ENCODE measurements at regions not wholly inside any gene's neighbourhood (a gene's known extent, or its start where the extent isn't known, plus 50 kb on each side); places are given as distances from the start of the nearest gene placed in this dataset.

DNA sequence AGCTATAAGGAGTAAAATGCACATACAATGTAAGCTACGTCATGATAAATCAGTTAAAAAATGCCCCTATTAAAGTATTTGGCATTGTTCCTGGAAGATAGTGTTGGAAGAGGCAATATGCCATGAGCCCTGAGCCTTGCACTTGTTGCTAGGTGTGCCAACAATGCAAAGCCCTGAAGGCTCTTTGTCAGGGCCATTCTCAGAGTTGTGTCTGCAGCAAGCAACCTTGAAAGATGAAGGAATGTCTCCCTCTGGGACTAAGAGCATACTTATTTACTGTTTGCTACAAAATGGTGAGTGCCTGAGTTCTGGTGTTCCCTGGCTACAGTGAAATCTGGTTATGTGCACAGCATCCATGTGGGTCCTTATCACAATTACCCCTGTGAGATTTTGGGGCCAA is 322.3 kb upstream of the FAT3 start:
- Histone ChIP-seq H3K4me3 (ENCODE audit: low read depth in 2 of 2, low read length in 2 of 2) (no peak overlapping the region), H3K27ac (ENCODE audit: low read length) (no peak overlapping the region), H3K9me3 (ENCODE audit: control insufficient read depth, insufficient read depth, low read depth, low read length) (no peaks in the 10 kb centered on the region; the same call in 1 of the 2 replicates), H3K4me1 (ENCODE audit: control insufficient read depth, insufficient read depth, low read length) (no peaks in the 10 kb centered on the region), H3K36me3 (ENCODE audit: control insufficient read depth, insufficient read depth, low read length) (no peaks in the 10 kb centered on the region), H3K27me3 (ENCODE audit: control insufficient read depth, insufficient read depth, low read length) (no peaks in the 10 kb centered on the region)
- ChIA-PET CTCF (no interaction called here), POLR2A (no interaction called here)
- no peak for TF ChIP-seq TCF7L2 (IDR thresholded peaks at IDR 0.05; ENCODE audit: low read depth, low read length)
- intact Hi-C loops (cut with micrococcal nuclease; ENCODE audit: unreplicated experiment) (no loop called here), in situ Hi-C loops (cut with HindIII; ENCODE audit: low pct_unique_long_range_greater_than_20kb, low sequenced_read_pairs) (no loop called here)
- DNase-seq (ENCODE audit: low read depth, low spot score) (no peak), ATAC-seq (no peak)
- no TSS peak for BruUV-seq (replicated peaks)

DNA sequence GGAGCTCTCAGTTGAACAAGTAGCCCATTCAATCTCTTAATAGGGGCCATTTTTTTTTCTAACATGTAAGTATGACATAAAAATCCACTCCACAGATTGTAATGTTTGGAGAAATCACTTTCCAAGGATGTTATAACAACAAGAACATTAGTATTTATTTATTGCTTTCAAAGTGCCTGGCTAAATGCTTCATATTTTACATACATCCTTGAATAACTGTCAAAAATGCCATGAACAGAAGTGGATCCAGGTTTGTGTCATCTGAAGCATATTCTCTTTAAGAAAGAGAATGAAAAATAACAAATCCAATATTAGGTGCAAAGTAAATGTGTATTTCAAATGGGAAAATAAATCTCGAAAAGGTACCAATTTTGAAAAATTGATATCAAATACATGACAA is 344.0 kb upstream of the FAT3 start:
- no TSS peak for BruUV-seq (replicated peaks)
- intact Hi-C loops (cut with micrococcal nuclease; ENCODE audit: unreplicated experiment) (no loop called here), in situ Hi-C loops (cut with HindIII; ENCODE audit: low pct_unique_long_range_greater_than_20kb, low sequenced_read_pairs) (no loop called here)
- Histone ChIP-seq H3K4me1 (ENCODE audit: control insufficient read depth, insufficient read depth, low read length) (no peaks in the 10 kb centered on the region), H3K27me3 (ENCODE audit: control insufficient read depth, insufficient read depth, low read length) (no peaks in the 10 kb centered on the region), H3K9me3 (ENCODE audit: control insufficient read depth, insufficient read depth, low read depth, low read length) (no peaks in the 10 kb centered on the region), H3K36me3 (ENCODE audit: control insufficient read depth, insufficient read depth, low read length) (no peaks in the 10 kb centered on the region), H3K4me3 (ENCODE audit: low read depth in 2 of 2, low read length in 2 of 2) (no peak overlapping the region), H3K27ac (ENCODE audit: low read length) (no peak overlapping the region)
- TF ChIP-seq SIN3A (IDR thresholded peaks at IDR 0.05; ENCODE audit: borderline replicate concordance, insufficient read depth, low read depth, low read length) = no peak
- TF ChIP-seq TCF7L2 (IDR thresholded peaks at IDR 0.05; ENCODE audit: low read depth, low read length) = no peak
- TF ChIP-seq, protein P1, sequence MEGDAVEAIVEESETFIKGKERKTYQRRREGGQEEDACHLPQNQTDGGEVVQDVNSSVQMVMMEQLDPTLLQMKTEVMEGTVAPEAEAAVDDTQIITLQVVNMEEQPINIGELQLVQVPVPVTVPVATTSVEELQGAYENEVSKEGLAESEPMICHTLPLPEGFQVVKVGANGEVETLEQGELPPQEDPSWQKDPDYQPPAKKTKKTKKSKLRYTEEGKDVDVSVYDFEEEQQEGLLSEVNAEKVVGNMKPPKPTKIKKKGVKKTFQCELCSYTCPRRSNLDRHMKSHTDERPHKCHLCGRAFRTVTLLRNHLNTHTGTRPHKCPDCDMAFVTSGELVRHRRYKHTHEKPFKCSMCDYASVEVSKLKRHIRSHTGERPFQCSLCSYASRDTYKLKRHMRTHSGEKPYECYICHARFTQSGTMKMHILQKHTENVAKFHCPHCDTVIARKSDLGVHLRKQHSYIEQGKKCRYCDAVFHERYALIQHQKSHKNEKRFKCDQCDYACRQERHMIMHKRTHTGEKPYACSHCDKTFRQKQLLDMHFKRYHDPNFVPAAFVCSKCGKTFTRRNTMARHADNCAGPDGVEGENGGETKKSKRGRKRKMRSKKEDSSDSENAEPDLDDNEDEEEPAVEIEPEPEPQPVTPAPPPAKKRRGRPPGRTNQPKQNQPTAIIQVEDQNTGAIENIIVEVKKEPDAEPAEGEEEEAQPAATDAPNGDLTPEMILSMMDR (IDR thresholded peaks at IDR 0.05) = no peak
- no peak for ATAC-seq
- DNase-seq (ENCODE audit: low read depth, low spot score) = no peak
- ChIA-PET POLR2A (no interaction called here), CTCF (no interaction called here)

DNA sequence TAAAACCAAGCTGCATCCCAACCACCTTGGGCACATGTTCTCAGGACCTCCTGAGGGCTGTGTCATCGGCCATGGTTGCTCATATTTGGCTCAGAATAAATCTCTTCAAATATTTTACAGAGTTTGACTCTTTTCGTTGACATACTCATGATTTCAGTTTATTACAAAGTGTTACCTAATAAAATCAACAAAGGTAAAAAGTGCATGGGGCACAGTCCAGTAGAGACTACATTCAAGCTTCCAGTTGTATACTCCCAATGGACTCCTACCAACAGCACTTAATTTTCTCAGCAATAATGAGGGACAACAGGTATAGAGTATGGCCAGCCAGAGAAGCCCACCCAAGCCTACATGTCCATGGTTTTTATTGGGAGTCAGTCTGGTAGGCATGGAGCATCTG is 347.9 kb upstream of the FAT3 start:
- DNase-seq (ENCODE audit: low read depth, low spot score) (no peak), ATAC-seq (no peak)
- TF ChIP-seq, protein P2, sequence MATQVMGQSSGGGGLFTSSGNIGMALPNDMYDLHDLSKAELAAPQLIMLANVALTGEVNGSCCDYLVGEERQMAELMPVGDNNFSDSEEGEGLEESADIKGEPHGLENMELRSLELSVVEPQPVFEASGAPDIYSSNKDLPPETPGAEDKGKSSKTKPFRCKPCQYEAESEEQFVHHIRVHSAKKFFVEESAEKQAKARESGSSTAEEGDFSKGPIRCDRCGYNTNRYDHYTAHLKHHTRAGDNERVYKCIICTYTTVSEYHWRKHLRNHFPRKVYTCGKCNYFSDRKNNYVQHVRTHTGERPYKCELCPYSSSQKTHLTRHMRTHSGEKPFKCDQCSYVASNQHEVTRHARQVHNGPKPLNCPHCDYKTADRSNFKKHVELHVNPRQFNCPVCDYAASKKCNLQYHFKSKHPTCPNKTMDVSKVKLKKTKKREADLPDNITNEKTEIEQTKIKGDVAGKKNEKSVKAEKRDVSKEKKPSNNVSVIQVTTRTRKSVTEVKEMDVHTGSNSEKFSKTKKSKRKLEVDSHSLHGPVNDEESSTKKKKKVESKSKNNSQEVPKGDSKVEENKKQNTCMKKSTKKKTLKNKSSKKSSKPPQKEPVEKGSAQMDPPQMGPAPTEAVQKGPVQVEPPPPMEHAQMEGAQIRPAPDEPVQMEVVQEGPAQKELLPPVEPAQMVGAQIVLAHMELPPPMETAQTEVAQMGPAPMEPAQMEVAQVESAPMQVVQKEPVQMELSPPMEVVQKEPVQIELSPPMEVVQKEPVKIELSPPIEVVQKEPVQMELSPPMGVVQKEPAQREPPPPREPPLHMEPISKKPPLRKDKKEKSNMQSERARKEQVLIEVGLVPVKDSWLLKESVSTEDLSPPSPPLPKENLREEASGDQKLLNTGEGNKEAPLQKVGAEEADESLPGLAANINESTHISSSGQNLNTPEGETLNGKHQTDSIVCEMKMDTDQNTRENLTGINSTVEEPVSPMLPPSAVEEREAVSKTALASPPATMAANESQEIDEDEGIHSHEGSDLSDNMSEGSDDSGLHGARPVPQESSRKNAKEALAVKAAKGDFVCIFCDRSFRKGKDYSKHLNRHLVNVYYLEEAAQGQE (IDR thresholded peaks at IDR 0.05; ENCODE audit: insufficient read depth in 1 of 2, low read depth in 2 of 2, low read length in 1 of 2) = no peak
- TF ChIP-seq, protein P1 (IDR thresholded peaks at IDR 0.05) = no peak
- TF ChIP-seq POLR2AphosphoS5 (IDR thresholded peaks at IDR 0.05; ENCODE audit: low read depth, low read length) (no peak), SIN3A (IDR thresholded peaks at IDR 0.05; ENCODE audit: borderline replicate concordance, insufficient read depth, low read depth, low read length) (no peak), TCF7L2 (IDR thresholded peaks at IDR 0.05; ENCODE audit: low read depth, low read length) (no peak)
- H3K4me3 ChIP-seq (ENCODE audit: low read depth in 2 of 2, low read length in 2 of 2) = no peak overlapping the region
- intact Hi-C loops (cut with micrococcal nuclease; ENCODE audit: unreplicated experiment) = no loop called here
- BruUV-seq (replicated peaks) = no TSS peak
- CTCF ChIA-PET = no interaction called here
- H3K27me3 ChIP-seq (ENCODE audit: control insufficient read depth, insufficient read depth, low read length) = no peaks in the 10 kb centered on the region
- H3K4me1 ChIP-seq (ENCODE audit: control insufficient read depth, insufficient read depth, low read length) = no peaks in the 10 kb centered on the region
- POLR2A ChIA-PET = no interaction called here
- in situ Hi-C loops (cut with HindIII; ENCODE audit: low pct_unique_long_range_greater_than_20kb, low sequenced_read_pairs) = no loop called here
- no peaks in the 10 kb centered on the region for H3K9me3 ChIP-seq (ENCODE audit: control insufficient read depth, insufficient read depth, low read depth, low read length)
- no peak overlapping the region for H3K27ac ChIP-seq (ENCODE audit: low read length)
- no peaks in the 10 kb centered on the region for H3K36me3 ChIP-seq (ENCODE audit: control insufficient read depth, insufficient read depth, low read length)
